NCI-H1092 treated with DMSO at 0.1 percent for 48 hours (cell line): ENCODE measurements at regions not wholly inside any gene's neighbourhood (a gene's known extent, or its start where the extent isn't known, plus 50 kb on each side); places are given as distances from the start of the nearest gene placed in this dataset.
"Not testable (repeated sequence)": the region's sequence is repeated elsewhere in the genome, so short reads cannot be mapped to it uniquely, and the experiment has no call there.

Experiments used
- DNase-seq: peaks from one replicate; lab custom pipeline; 2025; lab: John Stamatoyannopoulos, UW

DNA sequence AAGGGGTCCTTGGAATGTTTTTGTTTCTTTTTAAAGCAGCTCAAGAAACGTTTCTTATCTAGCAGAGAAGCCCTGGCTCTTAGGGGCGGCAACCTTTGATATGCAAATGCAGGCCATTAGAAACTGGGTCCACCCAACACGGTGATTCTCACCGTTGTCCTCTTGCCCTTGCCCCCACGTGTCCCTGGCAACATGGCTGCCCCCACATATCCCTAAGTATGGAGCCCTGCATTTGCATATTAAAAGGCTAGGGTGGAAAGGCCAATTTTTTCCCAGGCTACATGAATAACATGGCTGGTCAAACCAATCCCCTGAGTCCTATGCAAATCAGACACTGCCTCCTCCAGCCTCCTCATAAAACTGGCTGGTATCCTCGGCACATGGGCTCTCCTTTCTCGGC is 230.1 kb upstream of the SPOPL start:
- DNase-seq, result no peak

DNA sequence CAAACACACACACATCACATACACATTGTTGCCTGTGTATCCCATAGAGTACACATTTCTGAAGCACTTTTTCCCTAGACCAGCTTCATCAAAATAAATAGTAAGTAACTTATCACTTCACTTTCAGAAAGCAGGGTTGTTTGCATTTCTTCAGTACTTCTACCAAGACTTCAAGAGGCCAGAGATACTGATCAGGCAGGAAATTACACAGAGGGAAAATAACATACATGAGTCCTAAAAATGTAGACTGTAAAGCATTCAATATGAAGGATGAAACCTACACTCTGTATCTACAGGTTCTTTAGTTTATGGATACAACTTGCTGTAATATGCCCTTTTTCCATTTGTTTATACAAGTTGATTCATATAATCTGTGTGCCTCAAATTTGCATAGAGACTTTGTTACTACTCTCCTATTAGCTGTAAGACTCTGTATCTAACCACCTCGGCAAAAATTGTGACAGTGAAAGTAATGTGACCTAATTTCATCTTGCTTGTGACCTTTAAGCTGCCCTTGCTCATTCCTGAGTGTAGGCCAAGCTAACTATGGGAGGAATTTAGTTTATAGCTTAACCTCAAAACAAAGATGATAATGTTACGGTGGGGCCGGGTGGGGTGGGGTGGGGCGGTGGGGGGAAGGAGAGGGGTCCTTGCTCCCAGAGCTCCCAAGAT is 228.9 kb upstream of the SPOPL start:
- no peak for DNase-seq

DNA sequence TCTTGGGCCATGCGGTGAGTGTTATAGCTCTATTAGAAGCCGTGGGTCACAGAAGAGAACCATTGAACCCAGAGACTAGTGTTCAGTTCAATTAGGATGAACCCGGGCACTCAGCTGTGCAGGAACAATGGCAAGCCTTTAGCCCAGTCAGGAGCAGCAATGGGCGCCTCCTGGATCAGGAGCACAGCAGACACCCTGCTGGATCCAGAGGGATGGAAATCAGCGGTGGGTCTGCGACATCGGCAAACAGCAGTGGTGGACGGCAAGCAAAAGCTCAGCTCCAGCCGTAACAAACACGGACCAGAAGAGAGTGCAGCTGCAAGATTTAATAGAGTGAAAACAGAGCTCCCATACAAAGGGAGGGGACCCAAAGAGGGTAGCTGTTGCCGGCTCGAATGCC is 228.3 kb upstream of the SPOPL start:
- DNase-seq, result not testable (repeated sequence)

DNA sequence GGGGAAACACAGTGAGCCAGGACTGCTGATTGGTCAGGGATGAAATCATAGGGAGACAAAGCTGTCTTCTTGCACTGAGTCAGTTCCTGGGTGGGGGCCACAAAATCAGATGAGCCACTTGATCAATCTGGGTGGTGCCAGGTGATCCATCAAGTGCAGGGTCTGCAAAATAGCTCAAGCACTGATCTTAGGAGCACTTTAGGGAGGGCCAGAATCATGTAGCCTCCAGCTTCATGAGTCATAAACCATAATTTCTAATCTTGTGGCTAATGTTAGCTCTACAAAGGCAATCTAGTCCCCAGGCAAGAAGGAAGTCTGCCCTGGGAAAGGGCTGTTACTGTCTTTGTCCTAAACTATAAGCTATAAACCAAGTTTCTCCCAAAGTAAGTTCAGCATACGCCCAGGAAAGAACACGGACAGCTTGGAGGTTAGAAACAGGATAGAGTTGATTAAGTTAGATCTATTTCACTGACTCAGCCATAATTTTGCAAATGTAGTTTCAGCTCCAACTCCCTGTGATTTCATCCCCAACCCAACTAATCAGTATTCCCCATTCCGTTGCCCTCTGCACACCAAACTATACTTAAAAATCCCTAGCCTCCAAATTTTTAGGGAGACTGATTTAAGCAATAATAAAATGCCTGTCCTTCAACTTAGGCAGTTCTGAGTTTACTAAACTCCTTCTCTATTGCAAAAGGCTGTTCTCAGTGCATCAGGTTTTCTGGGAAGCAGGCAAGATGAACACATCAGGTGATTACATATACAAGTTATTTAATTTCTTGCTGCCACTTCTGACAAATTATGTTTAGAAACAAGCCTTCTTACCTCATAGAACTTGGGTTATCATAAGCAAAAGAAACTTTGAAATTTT is 226.9 kb upstream of the SPOPL start:
- DNase-seq, result no peak

DNA sequence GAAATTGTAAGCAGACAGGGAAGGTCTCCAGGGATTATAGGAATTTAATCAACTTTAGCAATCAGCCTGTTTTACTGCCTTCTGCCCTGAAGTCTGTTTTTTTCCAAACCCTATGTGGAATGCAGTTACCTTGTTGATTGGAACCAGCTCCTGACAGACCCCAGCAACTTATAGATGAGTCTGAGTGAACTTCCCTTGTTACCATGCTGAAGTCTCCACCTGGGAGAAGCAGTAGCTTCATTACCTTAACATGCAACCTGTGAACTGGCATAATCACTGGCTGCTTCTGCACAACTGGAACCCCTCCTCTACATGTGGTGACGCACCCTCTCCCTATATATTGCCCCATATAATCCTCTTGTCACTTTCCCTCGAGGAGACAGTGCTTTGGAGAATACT is 226.3 kb upstream of the SPOPL start:
- DNase-seq, result no peak

DNA sequence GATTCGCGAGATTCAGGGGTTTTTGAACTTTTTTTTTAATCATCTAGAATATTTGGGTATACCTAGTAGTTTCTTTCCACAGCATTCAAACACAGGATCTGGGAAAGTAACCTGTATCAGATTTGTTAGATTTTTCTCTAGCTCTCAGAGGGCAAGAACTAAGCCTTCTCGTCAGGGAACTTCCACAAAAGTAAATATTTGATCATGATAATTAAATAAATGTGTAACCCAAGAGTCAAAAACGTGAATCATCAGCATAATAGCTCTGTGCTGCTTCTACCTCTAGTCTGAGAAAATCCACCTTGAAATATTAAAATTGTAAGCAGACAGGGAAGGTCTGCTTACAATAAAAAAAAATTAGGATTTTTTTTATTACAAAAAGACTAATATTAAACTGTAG is 225.7 kb upstream of the SPOPL start:
- DNase-seq, result no peak

DNA sequence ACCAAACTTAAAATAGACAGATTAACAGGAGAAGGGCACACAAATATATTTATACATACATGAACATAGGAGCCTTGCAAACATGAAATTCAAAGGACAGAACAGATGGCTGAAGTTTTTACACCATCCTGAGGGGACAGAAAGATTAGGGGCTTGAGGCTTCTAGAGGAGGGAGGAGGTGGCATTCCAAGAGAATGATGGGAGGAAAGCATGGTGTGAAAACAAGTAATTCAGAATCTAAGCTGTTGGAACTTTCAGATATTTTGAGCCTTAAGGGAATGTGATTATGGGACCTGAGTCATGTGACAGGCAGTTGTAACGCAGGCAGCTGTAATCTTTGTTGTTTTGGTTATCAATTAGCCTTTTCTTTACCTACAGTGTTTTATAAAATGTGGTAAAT is 225.2 kb upstream of the SPOPL start:
- DNase-seq, result no peak

DNA sequence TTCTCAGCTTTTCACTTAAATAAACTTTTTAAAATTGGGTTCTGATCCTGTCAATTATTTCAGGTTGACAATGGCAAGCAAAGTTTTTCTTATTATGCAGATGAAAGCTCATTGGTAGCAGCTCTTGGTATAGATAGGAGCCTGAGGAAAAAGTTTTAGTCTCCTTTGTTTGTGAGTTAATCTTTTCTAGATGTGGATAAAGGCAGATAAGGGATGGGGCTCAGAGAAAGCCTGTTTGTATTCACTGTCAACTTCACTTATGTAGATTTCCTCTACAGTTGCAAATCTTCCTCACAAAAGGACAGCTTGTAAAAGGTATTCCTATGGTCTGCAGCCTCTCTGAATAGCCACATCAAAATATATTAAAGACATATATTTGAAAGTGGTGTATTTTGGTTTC is 224.5 kb upstream of the SPOPL start:
- DNase-seq, result no peak

DNA sequence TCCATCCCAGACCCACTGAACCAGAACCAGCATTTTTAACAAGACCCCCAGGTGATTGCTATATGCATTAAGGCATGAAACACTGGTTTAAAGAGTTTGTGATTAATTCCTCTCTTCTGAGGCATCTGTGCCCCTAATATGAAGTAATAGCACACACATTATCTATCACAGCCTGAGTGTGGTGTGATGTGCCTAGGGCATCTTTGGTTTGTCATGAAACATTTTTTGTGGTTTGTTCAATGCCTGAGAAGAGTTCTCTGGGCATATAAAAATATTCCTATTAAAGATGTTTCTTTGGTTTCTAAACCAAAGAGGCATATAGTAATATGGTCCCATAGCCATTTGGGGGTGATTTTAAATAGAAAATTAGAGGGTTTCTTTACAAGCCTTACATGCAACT is 221.7 kb upstream of the SPOPL start:
- DNase-seq, result no peak

DNA sequence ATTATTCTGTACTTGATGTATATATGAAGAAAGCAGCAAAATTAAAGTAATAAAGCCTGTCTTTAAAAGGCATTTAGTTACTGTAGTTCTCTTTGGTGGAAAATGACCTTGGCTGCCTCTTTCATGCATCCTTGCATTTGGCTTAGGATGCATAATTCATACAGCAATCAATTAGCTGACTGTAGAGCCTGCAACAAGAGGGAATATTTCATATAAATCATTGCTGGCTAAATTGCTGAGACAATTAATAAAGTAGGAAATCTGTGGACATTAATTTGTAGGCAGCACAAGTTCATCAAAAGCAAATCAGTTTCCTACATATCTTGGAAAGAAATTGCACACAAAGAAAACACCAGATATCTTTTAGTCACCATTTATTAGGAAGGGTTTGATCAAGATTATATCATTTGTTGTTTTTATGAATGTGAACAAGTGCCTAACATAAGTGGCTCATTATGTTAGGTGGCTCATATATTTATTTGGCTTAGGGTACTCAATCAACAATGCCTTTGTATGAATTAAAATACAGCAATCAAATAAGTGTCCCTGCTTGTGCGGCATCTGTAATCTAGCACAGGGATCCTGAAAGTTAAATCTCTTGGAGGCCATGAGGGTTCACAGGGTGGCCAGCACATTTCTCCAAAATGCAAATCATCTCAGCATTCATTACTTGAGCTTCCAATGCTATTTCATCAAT is 220.4 kb upstream of the SPOPL start:
- no peak for DNase-seq

DNA sequence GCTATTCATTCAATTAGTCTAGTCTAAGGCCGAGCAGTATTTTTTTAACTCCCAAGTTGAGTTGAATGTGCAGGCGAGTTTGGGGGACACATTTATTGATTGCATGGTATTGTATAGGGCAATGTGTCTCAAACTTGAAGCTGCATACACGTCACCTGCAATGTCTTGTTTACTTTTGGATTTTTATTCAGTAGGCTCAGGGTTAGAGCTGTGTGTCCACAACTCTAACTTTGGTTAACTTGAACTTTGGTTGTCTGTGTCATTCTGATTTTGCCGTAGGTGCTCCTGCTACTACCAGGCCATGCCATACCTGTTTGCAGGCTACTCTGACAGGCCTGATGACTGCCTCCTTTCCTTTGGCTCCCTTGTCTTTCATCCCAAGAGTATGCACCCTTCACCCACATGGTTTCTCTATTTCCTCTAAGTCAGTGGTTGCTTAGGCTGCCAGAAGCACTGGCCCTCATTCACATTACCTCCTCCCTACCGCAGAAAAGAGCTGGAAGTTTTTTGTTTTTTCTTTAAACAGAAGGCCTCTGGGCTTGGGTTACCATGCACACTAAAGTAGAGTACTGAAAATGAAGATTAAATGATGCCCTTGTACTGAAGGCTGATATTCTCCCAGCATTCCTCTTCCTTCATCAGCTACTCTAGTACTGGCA is 219.4 kb upstream of the SPOPL start:
- no peak for DNase-seq

DNA sequence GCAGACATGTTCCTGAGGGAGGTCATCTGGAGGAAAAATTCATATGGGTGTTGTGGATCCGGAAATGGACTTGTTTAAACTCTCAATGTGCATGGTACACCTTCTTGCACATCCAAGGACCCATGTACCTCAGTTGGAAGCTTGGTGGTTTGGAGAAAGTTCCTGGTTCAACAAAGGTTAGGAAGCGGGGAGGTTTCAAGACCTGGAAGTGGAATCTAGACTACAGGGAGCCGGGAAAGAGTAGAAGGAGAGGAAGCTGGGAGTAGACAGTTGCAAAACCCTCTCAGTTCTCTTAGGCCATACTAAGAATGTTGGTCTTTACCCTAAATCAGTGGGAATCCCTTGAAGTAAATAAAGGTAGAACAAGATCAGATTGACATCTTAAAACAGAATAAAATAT is 209.8 kb upstream of the SPOPL start:
- no peak for DNase-seq

DNA sequence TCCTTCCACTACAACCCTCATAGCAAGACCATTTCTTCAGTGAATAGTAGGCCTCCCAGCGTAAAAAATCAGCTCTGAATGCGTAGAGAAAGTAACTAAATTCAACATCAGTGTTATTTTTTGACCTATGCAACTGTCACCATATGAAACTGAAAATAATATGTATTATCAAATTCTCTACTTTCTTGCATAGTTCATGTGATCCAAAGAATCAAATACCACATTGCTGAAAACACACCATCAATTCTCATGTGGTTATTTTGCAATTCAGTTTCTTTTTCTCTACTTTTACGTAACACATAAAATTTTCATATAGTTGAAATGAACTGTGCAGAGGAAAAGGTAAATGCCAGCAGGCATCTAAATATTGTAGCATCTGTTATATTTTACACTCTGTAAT is 208.5 kb upstream of the SPOPL start:
- DNase-seq, result no peak

DNA sequence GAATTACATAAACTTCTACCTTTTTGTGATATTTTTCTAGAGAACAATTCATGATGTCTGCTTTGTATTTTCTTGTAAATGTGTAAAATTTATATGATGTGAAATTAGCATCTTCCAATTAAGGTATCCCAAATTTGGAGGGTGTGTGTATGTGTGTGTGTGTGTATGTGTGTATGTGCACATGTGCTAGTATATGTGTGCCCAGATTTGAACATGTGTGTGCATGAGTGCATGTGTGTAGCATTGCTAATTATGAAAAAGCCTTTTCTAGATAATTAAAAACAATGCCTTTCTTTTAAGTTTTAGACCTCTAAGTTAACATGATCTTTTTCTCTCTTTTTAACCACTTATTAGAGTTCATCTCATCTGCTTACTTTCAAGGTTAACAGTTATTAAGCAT is 208.0 kb upstream of the SPOPL start:
- no peak for DNase-seq

DNA sequence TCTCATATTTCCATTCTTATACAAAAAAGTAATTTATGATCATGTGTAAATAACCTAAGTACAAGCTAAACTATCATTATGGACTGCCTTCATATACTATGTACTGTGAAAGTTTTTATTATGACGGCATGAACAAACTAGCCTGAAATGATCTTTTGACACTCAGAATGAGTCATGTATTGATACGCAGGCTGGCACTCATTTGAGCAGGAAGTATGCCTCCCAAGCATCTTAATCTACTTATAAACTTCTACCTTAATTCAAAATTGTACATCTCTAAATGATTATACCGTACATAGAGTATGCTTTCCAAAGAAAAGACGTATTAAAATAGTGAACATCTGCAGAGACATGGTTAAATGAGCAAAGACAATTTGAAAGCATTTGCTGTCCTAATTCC is 207.1 kb upstream of the SPOPL start:
- DNase-seq, result no peak

DNA sequence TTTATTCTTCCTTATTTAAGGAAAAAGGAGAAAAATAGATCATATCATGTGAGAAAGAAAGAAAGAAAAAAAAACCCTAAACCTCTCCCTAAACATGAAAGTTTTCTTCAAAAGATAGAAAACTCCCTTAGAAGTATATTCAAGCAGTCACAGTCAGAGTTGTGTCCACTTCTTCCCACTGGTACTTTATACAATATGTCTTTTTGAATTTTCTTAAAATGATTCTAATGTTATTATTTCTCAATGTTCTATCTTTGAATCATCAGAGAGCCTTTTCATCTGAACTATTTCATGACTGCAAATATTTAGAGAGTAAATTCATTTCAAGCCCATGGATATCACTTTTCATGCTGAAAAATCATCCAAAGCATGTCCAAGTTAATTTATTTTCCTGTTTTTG is 205.2 kb upstream of the SPOPL start:
- DNase-seq, result no peak

DNA sequence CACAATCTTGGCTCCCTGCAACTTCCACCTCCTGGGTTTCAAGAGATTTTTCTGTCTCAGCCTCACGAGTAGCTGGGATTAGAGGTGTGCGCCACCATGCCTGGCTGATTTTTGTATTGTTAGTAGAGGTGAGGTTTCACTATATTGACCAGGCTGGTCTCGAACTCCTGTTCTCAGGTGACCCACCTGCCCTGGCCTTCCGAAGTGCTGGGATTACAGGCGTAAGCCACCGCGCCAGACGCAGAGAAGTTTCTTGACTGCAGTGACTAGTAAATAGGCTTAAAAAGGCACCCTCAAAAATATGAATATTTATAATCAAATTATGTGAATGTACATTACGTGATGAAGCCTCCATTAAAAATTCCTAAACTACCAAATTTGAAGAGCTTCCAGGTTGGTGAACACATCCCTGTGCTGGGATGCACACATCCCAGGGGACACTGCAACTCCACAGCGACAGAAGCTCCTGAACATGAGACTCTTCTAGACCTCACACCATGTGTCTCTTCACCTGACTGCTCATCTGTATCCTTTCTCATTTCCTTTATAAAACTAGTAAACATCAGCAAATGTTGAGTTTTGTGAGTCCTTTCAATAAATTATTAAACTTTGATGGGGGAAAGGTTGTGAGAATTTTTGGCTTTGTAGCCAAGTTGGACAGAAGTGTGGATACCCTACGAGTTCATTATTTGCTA is 203.3 kb upstream of the SPOPL start:
- no peak for DNase-seq

DNA sequence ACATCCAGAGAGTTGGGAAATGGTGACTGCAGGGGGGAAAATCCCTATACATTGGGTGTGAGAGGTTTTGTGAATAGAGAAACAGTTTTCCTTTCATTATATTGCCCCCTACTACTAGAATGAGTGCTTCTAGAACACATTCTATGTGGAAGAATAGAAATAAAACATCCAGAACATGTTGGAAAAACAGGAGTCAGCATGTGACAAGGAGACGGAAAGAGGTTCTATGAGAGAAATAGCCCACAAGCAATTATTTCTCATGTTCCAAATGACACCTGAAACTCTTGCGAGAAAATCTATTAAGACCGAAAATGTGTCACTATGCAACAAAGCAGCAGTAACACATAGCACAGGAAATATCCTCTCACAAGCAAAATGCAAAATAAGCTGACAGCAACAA is 202.7 kb upstream of the SPOPL start:
- no peak for DNase-seq

DNA sequence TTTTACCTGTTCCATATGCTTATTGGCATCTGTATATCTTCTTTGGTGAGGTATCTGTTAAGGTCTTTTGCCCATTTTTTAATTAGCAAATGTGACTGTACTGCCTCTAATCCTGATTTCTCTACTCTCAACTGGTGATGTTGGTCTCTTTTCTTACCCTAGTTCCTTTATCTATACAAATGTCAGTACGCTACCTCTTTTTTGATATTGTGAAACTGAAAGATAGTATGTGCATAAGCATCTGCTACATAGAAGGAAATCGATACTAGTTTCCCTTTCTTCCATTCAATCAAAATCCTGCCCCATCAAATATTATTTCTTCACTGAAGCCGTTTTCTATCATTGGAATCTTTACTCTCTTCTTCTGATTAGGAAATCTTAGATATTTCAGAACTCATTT is 194.9 kb upstream of the SPOPL start:
- DNase-seq, result no peak

DNA sequence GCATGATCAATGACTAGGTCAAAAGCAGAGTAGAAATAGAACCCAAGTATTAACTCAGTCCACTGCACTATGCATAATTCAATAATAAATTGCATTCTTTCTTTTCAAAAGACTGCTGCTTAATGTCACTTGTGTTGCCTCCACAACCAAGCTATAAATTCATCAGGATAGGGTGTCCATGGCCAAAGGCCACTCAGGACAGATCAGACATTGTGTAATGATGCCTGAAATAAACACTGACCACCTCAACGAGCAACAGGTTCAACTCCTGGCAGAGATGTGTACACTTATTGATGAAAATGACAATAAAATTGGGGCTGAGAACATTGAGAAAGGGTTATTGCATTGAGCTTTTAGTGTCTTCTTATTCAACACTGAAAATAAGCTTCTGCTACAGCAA is 194.5 kb upstream of the SPOPL start:
- no peak for DNase-seq

DNA sequence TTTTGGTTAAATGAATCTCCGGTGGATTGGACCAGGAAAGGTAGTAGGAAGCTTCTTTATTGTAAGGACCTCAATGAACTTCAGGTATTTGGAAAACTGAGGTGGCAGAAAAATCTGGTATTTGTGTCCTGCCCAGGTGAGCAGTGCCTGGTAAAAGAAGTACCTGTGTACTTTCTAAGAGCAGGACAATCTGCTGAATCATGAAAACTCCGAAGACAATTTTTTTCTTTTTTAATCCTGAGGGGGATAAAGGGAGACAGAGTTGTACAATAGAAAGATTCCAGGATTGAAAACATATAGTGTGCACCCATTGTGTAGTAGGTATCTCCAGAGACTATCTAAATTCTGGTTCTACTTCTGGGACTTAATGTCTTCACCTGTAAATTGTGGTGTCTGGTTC is 191.8 kb upstream of the SPOPL start:
- DNase-seq, result no peak

DNA sequence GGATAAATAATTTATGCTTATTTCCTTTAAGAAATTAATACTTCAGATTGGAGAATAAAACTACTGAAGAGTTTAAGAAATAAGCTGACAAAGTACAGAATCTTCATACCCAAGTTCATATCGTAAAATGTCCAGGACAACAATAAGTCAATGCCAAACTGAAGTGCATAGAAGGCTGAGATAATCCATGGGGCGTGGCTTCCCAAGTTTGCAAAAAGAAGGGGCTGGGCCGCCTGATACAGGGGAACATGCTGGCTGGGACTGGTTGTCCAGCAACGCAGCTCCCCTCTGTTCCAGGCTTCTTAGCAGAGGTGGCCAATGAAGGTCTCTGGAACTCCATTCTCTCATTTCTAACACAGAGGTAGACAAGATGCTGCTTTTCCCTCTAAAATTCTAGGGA is 189.5 kb upstream of the SPOPL start:
- DNase-seq, result no peak
